WTC11 (cell line): ENCODE measurements at regions not wholly inside any gene's neighbourhood (a gene's known extent, or its start where the extent isn't known, plus 50 kb on each side); places are given as distances from the start of the nearest gene placed in this dataset.

Experiments used
- ATAC-seq: fragments of 200-7000 bp; cut with Tn5 transposase; 2 replicates; pipeline ENCODE4 v1.10.0; 2021; ENCODE audit warnings: mild to moderate bottlenecking, moderate library complexity
- CTCF ChIA-PET: fragments of 300-600 bp; sonication (Branson Sonifier 250); formaldehyde crosslinking; loops from one replicate; lab custom pipeline; 2021; ENCODE audit warnings: antibody characterized with exemption; lab: Charles Lee
- POLR2A ChIA-PET: fragments of 350-600 bp; sonication (Branson Sonifier 250); formaldehyde crosslinking; loops from one replicate; lab custom pipeline; 2021; ENCODE audit warnings: antibody characterized with exemption; lab: Charles Lee
- DNase-seq: peaks from one replicate; pipeline ENCODE4 v3.0.0; 2021; ENCODE audit warnings: low spot score
- H3K27ac Mint-ChIP-seq: 2 replicates; pipeline ENCODE4 v1.8.0; 2021; ENCODE audit warnings: mixed read lengths
- H3K27me3 Mint-ChIP-seq: 2 replicates; pipeline ENCODE4 v1.8.0; 2021; ENCODE audit warnings: low read depth, mild to moderate bottlenecking, moderate library complexity, mixed read lengths
- H3K36me3 Mint-ChIP-seq: 2 replicates; pipeline ENCODE4 v1.8.0; 2021; ENCODE audit warnings: mixed read lengths
- H3K4me1 Mint-ChIP-seq: 2 replicates; pipeline ENCODE4 v1.8.0; 2022; ENCODE audit warnings: mixed read lengths
- H3K4me3 Mint-ChIP-seq: 2 replicates; pipeline ENCODE4 v1.8.0; 2021; ENCODE audit warnings: mild to moderate bottlenecking, moderate library complexity, mixed read lengths
- H3K9me3 Mint-ChIP-seq: 2 replicates; pipeline ENCODE4 v1.8.0; 2021; ENCODE audit warnings: mixed read lengths
- ATF1 ChIP-seq: sonication (generic); formaldehyde crosslinking; IDR thresholded peaks from 2 replicates; pipeline ENCODE4 v1.8.1; 2023; ENCODE audit warnings: mild to moderate bottlenecking, moderate library complexity, missing genetic modification reagents
- ETV6 ChIP-seq: sonication (generic); formaldehyde crosslinking; IDR thresholded peaks from 2 replicates; pipeline ENCODE4 v1.8.1; 2022; ENCODE audit warnings: mild to moderate bottlenecking, missing genetic modification reagents
- FOXK1 ChIP-seq: sonication (generic); formaldehyde crosslinking; IDR thresholded peaks from 2 replicates; pipeline ENCODE4 v1.8.0; 2022; ENCODE audit warnings: mild to moderate bottlenecking, moderate library complexity, missing genetic modification reagents
- GTF2I ChIP-seq: fragments of 250-450 bp; sonication (Bioruptor Pico); conservative IDR thresholded peaks from 2 replicates; pipeline ENCODE4 v1.4.0; 2021; ENCODE audit warnings: mild to moderate bottlenecking
- JUN ChIP-seq: sonication (generic); formaldehyde crosslinking; IDR thresholded peaks from 2 replicates; pipeline ENCODE4 v1.8.0; 2023; ENCODE audit warnings: mild to moderate bottlenecking, missing genetic modification reagents
- KAT7 ChIP-seq: sonication (generic); formaldehyde crosslinking; IDR thresholded peaks from 2 replicates; pipeline ENCODE4 v1.8.1; 2023; ENCODE audit warnings: missing genetic modification reagents, mild to moderate bottlenecking, borderline replicate concordance
- MYBL2 ChIP-seq: sonication (generic); formaldehyde crosslinking; IDR thresholded peaks from 2 replicates; pipeline ENCODE4 v1.8.1; 2023; ENCODE audit warnings: mild to moderate bottlenecking, moderate library complexity, missing genetic modification reagents
- NFATC4 ChIP-seq: fragments of 250-450 bp; sonication (Bioruptor Pico); IDR thresholded peaks from 2 replicates; pipeline ENCODE4 v1.9.0; 2021; ENCODE audit warnings: mild to moderate bottlenecking
- RORB ChIP-seq: fragments of 250-450 bp; sonication (Bioruptor Pico); IDR thresholded peaks from 2 replicates; pipeline ENCODE4 v1.9.0; 2021; ENCODE audit warnings: mild to moderate bottlenecking
- SMAD3 ChIP-seq: sonication (generic); formaldehyde crosslinking; IDR thresholded peaks from 2 replicates; pipeline ENCODE4 v1.8.0; 2022; ENCODE audit warnings: missing genetic modification reagents, mild to moderate bottlenecking, borderline replicate concordance
- SOX15 ChIP-seq: fragments of 250-450 bp; sonication (Bioruptor Pico); IDR thresholded peaks from 2 replicates; pipeline ENCODE4 v1.9.0; 2021; ENCODE audit warnings: mild to moderate bottlenecking
- ZBTB21 ChIP-seq: sonication (generic); formaldehyde crosslinking; IDR thresholded peaks from 2 replicates; pipeline ENCODE4 v1.8.1; 2023; ENCODE audit warnings: mild to moderate bottlenecking, missing genetic modification reagents, borderline replicate concordance
- ZNF219 ChIP-seq: sonication (generic); formaldehyde crosslinking; IDR thresholded peaks from 2 replicates; pipeline ENCODE4 v1.8.0; 2023; ENCODE audit warnings: missing genetic modification reagents, mild to moderate bottlenecking, borderline replicate concordance
- ZNF396 ChIP-seq: fragments of 250-450 bp; sonication (Bioruptor Pico); IDR thresholded peaks from 2 replicates; pipeline ENCODE4 v1.8.0; 2021; ENCODE audit warnings: mild to moderate bottlenecking, moderate library complexity, borderline replicate concordance
- ZNF423 ChIP-seq: fragments of 250-450 bp; sonication (Bioruptor Pico); IDR thresholded peaks from 2 replicates; pipeline ENCODE4 v2.1.2; 2022; ENCODE audit warnings: mild to moderate bottlenecking, moderate library complexity
- ZNF671 ChIP-seq: fragments of 250-450 bp; sonication (Bioruptor Pico); IDR thresholded peaks from 2 replicates; pipeline ENCODE4 v1.8.0; 2021; ENCODE audit warnings: mild to moderate bottlenecking
- TF ChIP-seq, protein P1 (sequence below): fragments of 250-450 bp; sonication (Bioruptor Pico); IDR thresholded peaks from 2 replicates; pipeline ENCODE4 v1.9.0; 2021; ENCODE audit warnings: moderate library complexity, mild to moderate bottlenecking, inconsistent platforms, borderline replicate concordance
- TF ChIP-seq, protein P2 (sequence below): sonication (generic); formaldehyde crosslinking; IDR thresholded peaks from 2 replicates; pipeline ENCODE4 v1.8.1; 2023; ENCODE audit warnings: mild to moderate bottlenecking, missing genetic modification reagents, moderate library complexity
- TF ChIP-seq, protein P3 (sequence below): fragments of 250-450 bp; sonication (Bioruptor Pico); IDR thresholded peaks from 2 replicates; pipeline ENCODE4 v1.9.0; 2021; ENCODE audit warnings: mild to moderate bottlenecking
- TF ChIP-seq, protein P4 (sequence below): sonication (generic); formaldehyde crosslinking; IDR thresholded peaks from 2 replicates; pipeline ENCODE4 v1.8.1; 2022; ENCODE audit warnings: low read depth, mild to moderate bottlenecking, moderate library complexity, missing genetic modification reagents, borderline replicate concordance
- TF ChIP-seq, protein P5 (sequence below): sonication (generic); formaldehyde crosslinking; IDR thresholded peaks from 2 replicates; pipeline ENCODE4 v1.8.1; 2023; ENCODE audit warnings: mild to moderate bottlenecking, missing genetic modification reagents, borderline replicate concordance

DNA sequence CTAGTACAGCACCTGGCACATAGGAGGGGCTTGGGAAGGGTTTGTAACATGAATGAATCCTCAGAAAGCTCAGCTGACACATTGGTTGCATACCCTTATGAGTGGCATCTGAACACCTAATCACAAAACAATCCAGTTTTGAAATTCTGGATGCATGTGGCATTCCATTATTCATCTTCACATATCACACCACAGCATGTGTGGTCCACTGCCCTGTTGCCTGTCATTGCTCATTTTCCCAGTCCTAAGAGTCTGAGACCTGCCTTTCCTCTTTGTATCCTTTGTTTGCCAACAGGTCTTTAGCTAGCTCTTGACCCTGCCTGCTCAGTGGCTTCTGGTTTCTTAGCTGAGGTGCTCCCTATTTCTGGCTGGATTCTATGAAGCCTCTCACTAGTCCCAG is 170.8 kb upstream of the ASIC2 start:
- POLR2A ChIA-PET: no interaction called here
- no peak for ATAC-seq
- H3K27ac Mint-ChIP-seq: no peak overlapping the region

DNA sequence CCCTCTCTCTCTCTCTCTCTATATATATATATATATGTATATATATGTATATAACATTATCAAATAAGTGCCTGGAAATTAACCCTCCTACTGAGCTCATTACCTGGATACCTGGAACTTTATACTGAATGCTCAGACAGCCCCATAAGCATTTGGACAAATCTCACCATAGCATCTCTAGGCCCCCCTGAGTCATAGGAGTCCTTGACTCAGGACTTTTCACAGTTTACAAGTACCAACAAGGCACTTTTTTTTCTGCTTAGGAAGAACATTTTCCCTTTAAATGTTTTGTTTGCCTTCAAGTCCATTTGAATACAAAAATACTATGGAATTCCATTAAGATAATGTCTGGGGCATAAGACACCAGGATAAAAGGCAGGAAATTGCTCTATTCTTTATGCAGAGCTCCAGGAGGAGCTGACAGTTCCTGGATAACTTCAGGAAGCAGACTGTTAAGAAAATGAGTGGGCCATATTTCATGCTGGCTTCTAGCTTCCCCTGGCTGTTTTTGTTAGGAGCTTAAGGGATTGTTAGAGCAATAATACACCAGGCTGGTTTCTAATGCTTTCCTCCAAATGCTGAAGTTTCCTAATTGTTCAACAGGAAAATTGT is 171.7 kb upstream of the ASIC2 start:
- peaks cover 12% of the 10 kb centered on the region for H3K27me3 Mint-ChIP-seq
- ATAC-seq (no peak), DNase-seq (no peak)
- ChIA-PET POLR2A (interaction anchor here (0.7 kb wide), 1 partner anchor 55 kb away, joined by 3 read pairs; no protein-coding TSS in a partner anchor), CTCF (no interaction called here)
- H3K4me1 Mint-ChIP-seq: peaks cover 22% of the 10 kb centered on the region
- TF ChIP-seq SOX15 (CRISPR knock-in tag) (no peak), SMAD3 (no peak), ZNF671 (CRISPR knock-in tag) (no peak), NFATC4 (CRISPR knock-in tag) (no peak), RORB (CRISPR knock-in tag) (peak; percentile 69; the same call in 1 of the 2 replicates), FOXK1 (CRISPR knock-in tag) (no peak)
- TF ChIP-seq, protein P1, sequence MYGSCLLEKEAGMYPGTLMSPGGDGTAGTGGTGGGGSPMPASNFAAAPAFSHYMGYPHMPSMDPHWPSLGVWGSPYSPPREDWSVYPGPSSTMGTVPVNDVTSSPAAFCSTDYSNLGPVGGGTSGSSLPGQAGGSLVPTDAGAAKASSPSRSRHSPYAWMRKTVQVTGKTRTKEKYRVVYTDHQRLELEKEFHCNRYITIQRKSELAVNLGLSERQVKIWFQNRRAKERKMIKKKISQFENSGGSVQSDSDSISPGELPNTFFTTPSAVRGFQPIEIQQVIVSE (CRISPR knock-in tag): peak; percentile 78; the same call in 1 of the 2 replicates
- TF ChIP-seq, protein P2, sequence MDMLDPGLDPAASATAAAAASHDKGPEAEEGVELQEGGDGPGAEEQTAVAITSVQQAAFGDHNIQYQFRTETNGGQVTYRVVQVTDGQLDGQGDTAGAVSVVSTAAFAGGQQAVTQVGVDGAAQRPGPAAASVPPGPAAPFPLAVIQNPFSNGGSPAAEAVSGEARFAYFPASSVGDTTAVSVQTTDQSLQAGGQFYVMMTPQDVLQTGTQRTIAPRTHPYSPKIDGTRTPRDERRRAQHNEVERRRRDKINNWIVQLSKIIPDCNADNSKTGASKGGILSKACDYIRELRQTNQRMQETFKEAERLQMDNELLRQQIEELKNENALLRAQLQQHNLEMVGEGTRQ (CRISPR knock-in tag): no peak
- TF ChIP-seq, protein P3, sequence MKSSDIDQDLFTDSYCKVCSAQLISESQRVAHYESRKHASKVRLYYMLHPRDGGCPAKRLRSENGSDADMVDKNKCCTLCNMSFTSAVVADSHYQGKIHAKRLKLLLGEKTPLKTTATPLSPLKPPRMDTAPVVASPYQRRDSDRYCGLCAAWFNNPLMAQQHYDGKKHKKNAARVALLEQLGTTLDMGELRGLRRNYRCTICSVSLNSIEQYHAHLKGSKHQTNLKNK: no peak
- TF ChIP-seq, protein P4, sequence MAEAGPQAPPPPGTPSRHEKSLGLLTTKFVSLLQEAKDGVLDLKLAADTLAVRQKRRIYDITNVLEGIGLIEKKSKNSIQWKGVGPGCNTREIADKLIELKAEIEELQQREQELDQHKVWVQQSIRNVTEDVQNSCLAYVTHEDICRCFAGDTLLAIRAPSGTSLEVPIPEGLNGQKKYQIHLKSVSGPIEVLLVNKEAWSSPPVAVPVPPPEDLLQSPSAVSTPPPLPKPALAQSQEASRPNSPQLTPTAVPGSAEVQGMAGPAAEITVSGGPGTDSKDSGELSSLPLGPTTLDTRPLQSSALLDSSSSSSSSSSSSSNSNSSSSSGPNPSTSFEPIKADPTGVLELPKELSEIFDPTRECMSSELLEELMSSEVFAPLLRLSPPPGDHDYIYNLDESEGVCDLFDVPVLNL: no peak
- peak overlapping the region; percentile 51; the same call in 1 of the 2 replicates for H3K27ac Mint-ChIP-seq
- H3K9me3 Mint-ChIP-seq: peaks cover 18% of the 10 kb centered on the region
- no peak overlapping the region for H3K4me3 Mint-ChIP-seq
- peaks cover 9% of the 10 kb centered on the region for H3K36me3 Mint-ChIP-seq

More for the DNA sequence above, 170.8 kb upstream of the ASIC2 start:
- Mint-ChIP-seq H3K36me3 (peaks cover 9% of the 10 kb centered on the region), H3K27me3 (peaks cover 15% of the 10 kb centered on the region), H3K4me3 (no peak overlapping the region), H3K9me3 (peaks cover 18% of the 10 kb centered on the region), H3K4me1 (peaks cover 27% of the 10 kb centered on the region)
- no peak for DNase-seq
- TF ChIP-seq FOXK1 (CRISPR knock-in tag) (no peak), ETV6 (CRISPR knock-in tag) (no peak), KAT7 (CRISPR knock-in tag) (no peak), SOX15 (CRISPR knock-in tag) (no peak), ZBTB21 (CRISPR knock-in tag) (no peak), ATF1 (CRISPR knock-in tag) (no peak), ZNF423 (no peak), MYBL2 (CRISPR knock-in tag) (no peak), ZNF396 (no peak), JUN (CRISPR knock-in tag) (no peak), ZNF219 (CRISPR knock-in tag) (no peak), GTF2I (CRISPR knock-in tag) (no peak)
- TF ChIP-seq, protein P1 (CRISPR knock-in tag): no peak
- TF ChIP-seq, protein P2 (CRISPR knock-in tag): no peak
- TF ChIP-seq, protein P5, sequence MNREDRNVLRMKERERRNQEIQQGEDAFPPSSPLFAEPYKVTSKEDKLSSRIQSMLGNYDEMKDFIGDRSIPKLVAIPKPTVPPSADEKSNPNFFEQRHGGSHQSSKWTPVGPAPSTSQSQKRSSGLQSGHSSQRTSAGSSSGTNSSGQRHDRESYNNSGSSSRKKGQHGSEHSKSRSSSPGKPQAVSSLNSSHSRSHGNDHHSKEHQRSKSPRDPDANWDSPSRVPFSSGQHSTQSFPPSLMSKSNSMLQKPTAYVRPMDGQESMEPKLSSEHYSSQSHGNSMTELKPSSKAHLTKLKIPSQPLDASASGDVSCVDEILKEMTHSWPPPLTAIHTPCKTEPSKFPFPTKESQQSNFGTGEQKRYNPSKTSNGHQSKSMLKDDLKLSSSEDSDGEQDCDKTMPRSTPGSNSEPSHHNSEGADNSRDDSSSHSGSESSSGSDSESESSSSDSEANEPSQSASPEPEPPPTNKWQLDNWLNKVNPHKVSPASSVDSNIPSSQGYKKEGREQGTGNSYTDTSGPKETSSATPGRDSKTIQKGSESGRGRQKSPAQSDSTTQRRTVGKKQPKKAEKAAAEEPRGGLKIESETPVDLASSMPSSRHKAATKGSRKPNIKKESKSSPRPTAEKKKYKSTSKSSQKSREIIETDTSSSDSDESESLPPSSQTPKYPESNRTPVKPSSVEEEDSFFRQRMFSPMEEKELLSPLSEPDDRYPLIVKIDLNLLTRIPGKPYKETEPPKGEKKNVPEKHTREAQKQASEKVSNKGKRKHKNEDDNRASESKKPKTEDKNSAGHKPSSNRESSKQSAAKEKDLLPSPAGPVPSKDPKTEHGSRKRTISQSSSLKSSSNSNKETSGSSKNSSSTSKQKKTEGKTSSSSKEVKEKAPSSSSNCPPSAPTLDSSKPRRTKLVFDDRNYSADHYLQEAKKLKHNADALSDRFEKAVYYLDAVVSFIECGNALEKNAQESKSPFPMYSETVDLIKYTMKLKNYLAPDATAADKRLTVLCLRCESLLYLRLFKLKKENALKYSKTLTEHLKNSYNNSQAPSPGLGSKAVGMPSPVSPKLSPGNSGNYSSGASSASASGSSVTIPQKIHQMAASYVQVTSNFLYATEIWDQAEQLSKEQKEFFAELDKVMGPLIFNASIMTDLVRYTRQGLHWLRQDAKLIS (CRISPR knock-in tag): no peak
- CTCF ChIA-PET: no interaction called here
